HG02981 (cell line): ENCODE measurements at regions not wholly inside any gene's neighbourhood (a gene's known extent, or its start where the extent isn't known, plus 50 kb on each side); places are given as distances from the start of the nearest gene placed in this dataset.
"Not testable (repeated sequence)": the region's sequence is repeated elsewhere in the genome, so short reads cannot be mapped to it uniquely, and the experiment has no call there.

Experiments used
- ATAC-seq: cut with Tn5 transposase; IDR thresholded peaks from one replicate; pipeline ENCODE4 v1.9.1; 2021; ENCODE audit warnings: mild to moderate bottlenecking, moderate library complexity; ENCODE audit not compliant: unreplicated experiment

GRCh38 chr4:84147831-84148230 lies 351.3 kb downstream of the NKX6-1 start:
- ATAC-seq, result no peak

GRCh38 chr4:84146300-84146959 lies 352.7 kb downstream of the NKX6-1 start:
- peak; percentile 71 for ATAC-seq

GRCh38 chr4:84145176-84145575 lies 353.9 kb downstream of the NKX6-1 start:
- ATAC-seq, result no peak

- not testable (repeated sequence) for ATAC-seq
Measured at GRCh38 chr4:84126911-84127310, 372.2 kb downstream of the NKX6-1 start.

GRCh38 chr4:84126061-84126787 lies 372.9 kb downstream of the NKX6-1 start:
- no peak for ATAC-seq

GRCh38 chr4:84110040-84110439 lies 389.1 kb downstream of the NKX6-1 start:
- ATAC-seq, result no peak

- not testable (repeated sequence) for ATAC-seq
Measured at GRCh38 chr4:84101653-84102625, 397.2 kb downstream of the NKX6-1 start.

GRCh38 chr4:84100071-84100470 lies 399.0 kb downstream of the NKX6-1 start:
- ATAC-seq, result no peak

- ATAC-seq, result no peak
Measured at GRCh38 chr4:84099599-84099998, 399.5 kb downstream of the NKX6-1 start.

- no peak for ATAC-seq
Measured at GRCh38 chr4:84091266-84091665, 407.8 kb downstream of the NKX6-1 start.

GRCh38 chr4:84089652-84090437 lies 409.2 kb downstream of the NKX6-1 start:
- ATAC-seq, result no peak

GRCh38 chr4:84085986-84086385 lies 413.1 kb downstream of the NKX6-1 start:
- ATAC-seq, result no peak

GRCh38 chr4:84070289-84070688 lies 428.8 kb downstream of the NKX6-1 start:
- ATAC-seq, result no peak

- no peak for ATAC-seq
Measured at GRCh38 chr4:84063619-84064018, 435.5 kb downstream of the NKX6-1 start.

- ATAC-seq, result no peak
Measured at GRCh38 chr4:84058201-84058600, 440.9 kb downstream of the NKX6-1 start.

GRCh38 chr4:84051639-84052038 lies 447.5 kb downstream of the NKX6-1 start:
- no peak for ATAC-seq

GRCh38 chr4:84051089-84051488 lies 448.0 kb downstream of the NKX6-1 start:
- ATAC-seq, result no peak

- no peak for ATAC-seq
Measured at GRCh38 chr4:84050015-84050414, 449.1 kb downstream of the NKX6-1 start.

- no peak for ATAC-seq
Measured at GRCh38 chr4:84046551-84046950, 452.5 kb downstream of the NKX6-1 start.

- ATAC-seq, result no peak
Measured at GRCh38 chr4:84041426-84041825, 457.7 kb downstream of the NKX6-1 start.

GRCh38 chr4:84035568-84035967 lies 463.5 kb downstream of the NKX6-1 start:
- ATAC-seq, result no peak
